Motor neuron (in vitro differentiated cells): ENCODE measurements at regions not wholly inside any gene's neighbourhood (a gene's known extent, or its start where the extent isn't known, plus 50 kb on each side); places are given as distances from the start of the nearest gene placed in this dataset.

Experiments used
- ATAC-seq, 8 experiments: fragments of 200-7000 bp; cut with Tn5 transposase; replicated peaks in 6 of 8; 2 replicates each; pipeline ENCODE4 v1.8.0; 2021; ENCODE audit warnings: mild to moderate bottlenecking in 8 of 8, moderate library complexity in 8 of 8
- H3K27ac ChIP-seq, 2 donors: fragments of 250-450 bp; sonication (Bioruptor Pico); 2 replicates each; pipeline ENCODE4 v1.9.0; 2021; ENCODE audit warnings: antibody characterized with exemption in 2 of 2, mild to moderate bottlenecking in 2 of 2, moderate library complexity in 1 of 2
- H3K4me1 ChIP-seq, 2 donors: fragments of 250-450 bp; sonication (Bioruptor Pico); replicated peaks in 1 of 2; 2 replicates each; pipeline ENCODE4 v1.6.1; 2021; ENCODE audit warnings: antibody characterized with exemption in 2 of 2, mild to moderate bottlenecking in 2 of 2, moderate library complexity in 1 of 2
- H3K4me3 ChIP-seq, 5 donors: fragments of 250-450 bp; sonication (Bioruptor Pico); 2 replicates each; pipeline ENCODE4 v1.9.0; 2021; ENCODE audit warnings: antibody characterized with exemption in 5 of 5, mild to moderate bottlenecking in 5 of 5, moderate library complexity in 4 of 5
- WGBS, 10 experiments: fragments of 450-650 bp; shearing (Covaris generic); methylation state at CpG; one replicate each; pipeline ENCODE4 v1.0.0; 2022; 5-methylcytosine and 5-hydroxymethylcytosine counted together
- in situ Hi-C, 9 experiments: fragments of 400-800 bp; cut with MboI; loops; one replicate each; pipeline ENCODE4 v1.15.0; 2021; ENCODE audit warnings: low sequenced_read_pairs in 9 of 9, low pct_unique_long_range_greater_than_20kb in 2 of 9; ENCODE audit not compliant: unreplicated experiment in 9 of 9

GRCh38 chr10:44326474-44327030, 58.3 kb downstream of the CXCL12 start:
- 60 to 100% (median 100%) methylated on average over 1 of the region's 1 CpG; no CpG with 5 or more reads in 5 of the 10 experiments for WGBS, 10 experiments
- Histone ChIP-seq H3K27ac (no peak overlapping the region), H3K4me1 (peaks cover 0 to 6% of the 10 kb centered on the region in 2 donors), H3K4me3 (no peak overlapping the region)
- ATAC-seq = peak in 1 of 8 experiments; percentile 26
- in situ Hi-C loops = no loop called here

GRCh38 chr10:44325596-44326307, 59.1 kb downstream of the CXCL12 start:
- 54 to 79% (median 71%) methylated on average over 1 to 6 of the region's 6 CpGs; no CpG with 5 or more reads in 3 of the 10 experiments for WGBS, 10 experiments
- in situ Hi-C loops = no loop called here
- Histone ChIP-seq H3K4me3 (no peak overlapping the region), H3K27ac (no peak overlapping the region), H3K4me1 (peaks cover 0 to 6% of the 10 kb centered on the region in 2 donors)
- ATAC-seq = no peak

GRCh38 chr10:44325157-44325556, 59.7 kb downstream of the CXCL12 start:
- 50 to 100% (median 78%) methylated on average over 1 to 3 of the region's 3 CpGs; no CpG with 5 or more reads in 4 of the 10 experiments for WGBS, 10 experiments
- no peak overlapping the region for H3K4me3 ChIP-seq
- in situ Hi-C loops = no loop called here
- H3K27ac ChIP-seq = no peak overlapping the region
- no peak for ATAC-seq
- peaks cover 0 to 6% of the 10 kb centered on the region in 2 donors for H3K4me1 ChIP-seq

- WGBS, 10 experiments = 17 to 82% (median 63%) methylated on average over 1 to 3 of the region's 3 CpGs
- peaks cover 0 to 6% of the 10 kb centered on the region in 2 donors for H3K4me1 ChIP-seq
- H3K4me3 ChIP-seq = no peak overlapping the region
- no peak for ATAC-seq
- H3K27ac ChIP-seq = no peak overlapping the region
- in situ Hi-C loops = no loop called here
Measured at GRCh38 chr10:44323838-44324237, 61.1 kb downstream of the CXCL12 start.

- H3K27ac ChIP-seq = no peak overlapping the region
- H3K4me3 ChIP-seq = no peak overlapping the region
- ATAC-seq = peak in 2 of 8 experiments; percentile 67 to 89
- in situ Hi-C loops = no loop called here
- WGBS, 10 experiments = 17 to 80% (median 30%) methylated on average over 1 to 2 of the region's 2 CpGs; no CpG with 5 or more reads in 5 of the 10 experiments
- H3K4me1 ChIP-seq = peaks cover 0 to 6% of the 10 kb centered on the region in 2 donors
Measured at GRCh38 chr10:44322137-44322536, 62.8 kb downstream of the CXCL12 start.

GRCh38 chr10:44320756-44321155, 64.1 kb downstream of the CXCL12 start:
- no peak for ATAC-seq
- no peaks in the 10 kb centered on the region for H3K4me1 ChIP-seq
- no peak overlapping the region for H3K27ac ChIP-seq
- H3K4me3 ChIP-seq = no peak overlapping the region
- 48 to 100% (median 67%) methylated on average over 1 to 3 of the region's 3 CpGs for WGBS, 10 experiments
- in situ Hi-C loops = no loop called here

- ATAC-seq = no peak
- in situ Hi-C loops = no loop called here
- no peak overlapping the region for H3K4me3 ChIP-seq
- peaks cover 0 to 9% of the 10 kb centered on the region in 2 donors for H3K4me1 ChIP-seq
- WGBS, 10 experiments = 0 to 84% (median 78%) methylated on average over 1 to 3 of the region's 3 CpGs; no CpG with 5 or more reads in 3 of the 10 experiments
- no peak overlapping the region for H3K27ac ChIP-seq
Measured at GRCh38 chr10:44317856-44318255, 67.0 kb downstream of the CXCL12 start.

GRCh38 chr10:44316922-44317215, 68.0 kb downstream of the CXCL12 start:
- ATAC-seq = peak in 3 of 8 experiments; percentile 5 to 25 (median 8)
- H3K27ac ChIP-seq = no peak overlapping the region
- H3K4me3 ChIP-seq = no peak overlapping the region
- in situ Hi-C loops = no loop called here
- 53 to 100% (median 85%) methylated on average over 1 to 7 of the region's 8 CpGs; no CpG with 5 or more reads in 4 of the 10 experiments for WGBS, 10 experiments
- peaks cover 3 to 9% of the 10 kb centered on the region in 2 donors for H3K4me1 ChIP-seq

GRCh38 chr10:44316187-44316921, 68.5 kb downstream of the CXCL12 start:
- no peak overlapping the region for H3K27ac ChIP-seq
- peak in 5 of 8 experiments; percentile 32 to 88 (median 82) for ATAC-seq
- in situ Hi-C loops = no loop called here
- no peak overlapping the region for H3K4me3 ChIP-seq
- H3K4me1 ChIP-seq = peaks cover 4 to 11% of the 10 kb centered on the region in 2 donors
- WGBS, 10 experiments = 60 to 100% (median 87%) methylated on average over 1 to 2 of the region's 8 CpGs; no CpG with 5 or more reads in 4 of the 10 experiments

GRCh38 chr10:44314802-44315460, 70.0 kb downstream of the CXCL12 start:
- H3K27ac ChIP-seq = no peak overlapping the region
- WGBS, 10 experiments = 69 to 100% (median 97%) methylated on average over 1 to 5 of the region's 6 CpGs; no CpG with 5 or more reads in 6 of the 10 experiments
- in situ Hi-C loops = no loop called here
- ATAC-seq = no peak
- no peak overlapping the region for H3K4me3 ChIP-seq
- peaks cover 7 to 20% of the 10 kb centered on the region in 2 donors for H3K4me1 ChIP-seq

GRCh38 chr10:44313761-44314165, 71.1 kb downstream of the CXCL12 start:
- 71 to 88% (median 80%) methylated on average over 1 of the region's 1 CpG; no CpG with 5 or more reads in 7 of the 10 experiments for WGBS, 10 experiments
- ATAC-seq = peak in 2 of 8 experiments; percentile 9 to 35
- peaks cover 7 to 20% of the 10 kb centered on the region in 2 donors for H3K4me1 ChIP-seq
- no peak overlapping the region for H3K27ac ChIP-seq
- no peak overlapping the region for H3K4me3 ChIP-seq
- in situ Hi-C loops = no loop called here

GRCh38 chr10:44312401-44312800, 72.5 kb downstream of the CXCL12 start:
- no peak overlapping the region for H3K4me3 ChIP-seq
- in situ Hi-C loops = no loop called here
- peaks cover 11 to 20% of the 10 kb centered on the region in 2 donors for H3K4me1 ChIP-seq
- WGBS, 10 experiments = 14 to 100% (median 67%) methylated on average over 1 to 3 of the region's 3 CpGs; no CpG with 5 or more reads in 7 of the 10 experiments
- H3K27ac ChIP-seq = no peak overlapping the region
- ATAC-seq = no peak
